NOMO-1 (cell line): ENCODE measurements at regions not wholly inside any gene's neighbourhood (a gene's known extent, or its start where the extent isn't known, plus 50 kb on each side); places are given as distances from the start of the nearest gene placed in this dataset.

Experiments
- DNase-seq, 2 experiments: peaks; one replicate each; lab custom pipeline; 2025; ENCODE audit not compliant: unreplicated experiment in 2 of 2; lab: John Stamatoyannopoulos, UW

DNA sequence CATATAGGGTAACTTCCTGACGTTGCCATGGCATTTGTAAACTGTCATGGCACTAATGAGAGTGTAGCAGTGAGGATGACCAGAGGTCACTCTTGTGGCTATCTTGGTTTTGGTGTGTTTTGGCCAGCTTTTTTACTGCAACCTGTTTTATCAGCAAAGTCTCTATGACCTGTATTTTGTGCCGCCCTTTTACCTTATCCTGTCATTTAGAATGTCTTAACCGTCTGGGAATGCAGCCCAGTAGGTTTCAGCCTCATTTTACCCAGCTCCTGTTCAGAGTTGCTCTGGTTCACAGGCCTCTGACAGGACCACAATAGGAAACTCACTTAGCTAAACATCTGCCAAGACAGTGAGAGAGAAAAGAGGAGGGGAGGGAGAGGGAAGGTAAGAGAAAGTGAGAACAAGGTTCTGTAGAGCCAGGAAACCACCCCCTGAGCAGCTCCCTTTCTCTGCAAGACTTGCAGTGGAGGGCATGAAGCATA is 64.8 kb upstream of the PLEKHG3 start:
- DNase-seq, result no peak

DNA sequence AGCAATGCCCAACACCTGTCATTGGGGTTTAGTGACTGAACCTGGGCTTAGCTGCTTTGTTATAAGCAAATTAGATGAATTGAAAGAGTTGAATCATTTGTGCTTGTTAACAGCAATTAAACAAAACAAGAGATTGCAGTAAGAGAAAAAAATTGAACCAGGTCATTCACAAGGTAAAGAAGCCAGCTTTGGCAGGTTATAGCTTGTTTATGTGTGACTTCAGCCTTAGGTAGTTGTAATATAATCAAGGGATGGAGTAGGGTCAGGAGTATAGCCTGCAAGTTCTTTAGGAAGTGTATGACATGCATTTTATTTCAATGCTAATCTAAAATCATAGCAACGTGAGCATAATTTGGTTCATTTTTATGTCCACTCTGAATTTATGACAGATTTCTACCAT is 63.4 kb upstream of the PLEKHG3 start:
- no peak for DNase-seq

DNA sequence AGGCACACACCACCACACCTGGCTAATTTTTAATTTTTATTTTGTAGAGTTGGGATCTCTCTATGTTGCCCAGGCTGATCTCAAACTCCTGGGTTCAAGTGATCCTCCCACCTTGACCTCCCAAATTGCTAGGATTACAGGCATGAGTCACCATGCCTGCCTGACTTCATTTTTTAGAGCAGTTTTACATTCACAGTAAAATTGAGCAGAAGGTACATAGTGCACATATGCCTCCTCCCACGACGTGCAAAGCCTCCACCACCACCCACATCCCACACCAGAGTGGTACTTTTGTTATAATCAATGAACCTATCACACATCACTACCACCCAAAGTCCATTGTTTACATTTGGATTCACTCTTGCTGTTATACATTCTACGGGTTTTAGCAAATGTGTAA is 62.5 kb upstream of the PLEKHG3 start:
- DNase-seq, result no peak

DNA sequence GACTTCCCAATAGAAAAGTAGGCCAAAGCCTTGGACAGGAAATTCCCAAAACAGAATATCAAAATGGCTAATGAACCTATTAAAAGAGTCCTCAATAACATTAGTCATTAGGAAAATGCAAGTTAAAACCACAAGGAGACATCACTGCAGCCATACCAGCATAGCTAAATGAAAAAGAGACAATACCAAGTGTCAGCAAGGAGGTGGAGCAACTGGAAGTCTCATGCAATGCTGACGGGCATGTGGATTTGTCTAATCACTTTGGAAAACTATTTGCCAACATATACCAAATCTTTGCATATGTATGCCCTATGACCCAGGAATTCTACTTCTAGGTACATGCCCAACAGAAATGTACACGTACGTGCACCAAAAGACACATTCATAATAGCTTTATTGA is 60.5 kb upstream of the PLEKHG3 start:
- DNase-seq, result no peak

DNA sequence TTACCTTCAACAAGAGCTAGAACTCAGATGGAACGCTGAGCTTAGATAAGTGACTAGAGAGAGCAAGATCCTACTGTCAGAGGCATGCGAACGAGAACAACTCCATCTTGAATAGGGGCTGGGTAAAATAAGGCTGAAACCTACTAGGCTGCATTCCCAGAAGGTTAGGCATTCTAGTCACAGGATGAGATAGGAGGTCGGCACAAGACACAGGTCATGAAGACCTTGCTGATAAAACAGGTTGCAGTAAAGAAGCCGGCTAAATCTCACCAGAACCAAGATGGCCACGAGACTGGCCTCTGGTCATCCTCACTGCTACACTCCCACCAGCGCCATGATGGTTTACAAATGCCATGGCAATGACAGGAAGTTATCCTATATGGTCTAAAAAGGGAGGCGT is 59.6 kb upstream of the PLEKHG3 start:
- no peak for DNase-seq

DNA sequence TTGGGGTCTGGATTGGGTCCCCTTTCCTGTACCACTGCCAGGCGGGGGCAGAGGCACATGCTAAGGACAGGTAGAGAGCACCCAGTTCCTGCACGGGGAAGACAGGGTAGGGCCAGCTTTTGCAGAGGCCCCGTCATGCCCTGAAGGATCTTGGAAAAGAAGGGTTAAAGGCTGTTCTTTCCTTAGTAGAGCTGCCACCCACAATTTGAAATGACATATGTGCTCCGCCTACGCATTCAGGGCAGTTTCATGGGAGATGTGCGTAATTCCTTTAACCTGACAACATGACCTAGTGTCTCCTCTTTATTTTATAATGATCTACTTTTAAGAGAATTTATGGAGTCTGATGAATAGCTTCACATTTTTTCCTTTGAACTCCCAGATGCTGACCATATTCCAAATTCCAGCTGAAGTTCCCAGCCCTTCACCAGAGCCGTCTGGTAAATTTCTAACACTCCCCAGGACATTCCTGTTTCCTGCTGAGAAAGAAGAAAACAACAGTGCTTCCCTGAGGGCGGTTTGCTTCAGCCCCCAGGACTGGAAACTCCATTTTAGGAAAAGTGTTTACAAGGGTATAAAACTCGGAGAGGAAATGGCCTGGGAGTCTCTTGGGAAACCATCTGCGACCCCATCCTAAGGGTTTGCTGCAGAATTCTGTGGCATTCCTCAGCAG is 58.9 kb upstream of the PLEKHG3 start:
- no peak for DNase-seq

DNA sequence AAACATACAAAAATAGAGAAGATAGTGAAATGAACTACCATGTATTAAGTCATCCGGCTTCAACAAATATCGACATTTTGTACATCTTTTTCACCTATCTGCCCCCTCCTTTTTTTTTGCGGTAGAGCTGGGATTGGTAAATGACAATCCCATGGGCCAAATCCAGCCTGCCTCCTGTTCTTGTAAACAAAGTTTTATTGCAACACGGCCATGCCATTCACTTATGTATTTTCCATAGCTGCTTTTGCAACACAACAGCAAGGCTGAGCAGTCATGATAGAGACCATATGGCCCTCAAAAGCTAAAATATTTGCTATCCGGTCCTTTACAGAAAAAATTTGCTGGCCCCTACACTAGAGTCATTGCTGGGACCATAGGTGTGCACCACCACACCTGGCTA is 58.1 kb upstream of the PLEKHG3 start:
- DNase-seq, result no peak

DNA sequence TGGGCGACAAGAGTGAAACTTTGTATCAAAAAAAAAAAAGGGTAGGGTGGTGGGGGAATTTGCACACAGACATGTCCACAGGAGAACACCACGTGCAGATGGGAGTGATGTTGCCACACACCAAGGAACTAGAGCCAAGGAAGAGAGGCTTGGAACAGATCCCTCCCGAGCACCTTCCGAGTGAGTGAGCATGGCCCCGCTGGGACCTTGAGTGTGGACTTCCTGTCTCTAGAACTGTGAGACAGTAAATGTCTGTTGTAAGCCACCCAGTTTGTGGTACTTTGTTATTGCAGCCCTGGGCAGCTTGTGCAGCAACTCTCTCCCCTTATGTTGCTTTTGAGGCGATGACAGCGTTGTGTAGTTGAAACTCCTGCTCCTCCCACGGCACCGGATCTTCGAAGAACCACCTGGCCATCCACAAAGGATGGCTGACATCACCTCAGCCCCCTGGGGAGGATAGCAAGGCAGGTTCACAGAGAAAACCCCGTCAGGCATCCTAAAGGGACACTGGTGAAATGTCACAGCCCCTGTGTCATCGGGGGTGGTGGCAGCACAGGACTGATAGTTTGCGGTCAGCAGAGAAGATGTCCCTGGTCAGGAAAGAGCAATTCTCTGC is 54.7 kb upstream of the PLEKHG3 start:
- no peak for DNase-seq

DNA sequence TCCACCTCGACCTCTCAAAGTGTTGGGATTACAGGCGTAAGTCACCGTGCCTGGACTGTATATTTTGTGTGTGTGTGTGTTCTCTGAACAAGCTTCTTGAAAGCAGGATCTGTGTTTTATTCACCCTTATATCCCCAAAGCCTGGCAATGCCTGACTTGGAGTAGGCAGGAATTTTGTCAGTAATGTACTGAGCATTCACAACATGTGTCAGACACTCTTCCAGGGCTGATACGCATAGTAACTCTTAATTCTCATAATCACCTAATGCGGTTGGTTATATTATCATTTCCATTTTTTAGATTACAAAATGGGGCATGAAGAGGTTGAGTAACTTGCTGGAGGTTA is 50.4 kb upstream of the PLEKHG3 start:
- DNase-seq, result no peak

DNA sequence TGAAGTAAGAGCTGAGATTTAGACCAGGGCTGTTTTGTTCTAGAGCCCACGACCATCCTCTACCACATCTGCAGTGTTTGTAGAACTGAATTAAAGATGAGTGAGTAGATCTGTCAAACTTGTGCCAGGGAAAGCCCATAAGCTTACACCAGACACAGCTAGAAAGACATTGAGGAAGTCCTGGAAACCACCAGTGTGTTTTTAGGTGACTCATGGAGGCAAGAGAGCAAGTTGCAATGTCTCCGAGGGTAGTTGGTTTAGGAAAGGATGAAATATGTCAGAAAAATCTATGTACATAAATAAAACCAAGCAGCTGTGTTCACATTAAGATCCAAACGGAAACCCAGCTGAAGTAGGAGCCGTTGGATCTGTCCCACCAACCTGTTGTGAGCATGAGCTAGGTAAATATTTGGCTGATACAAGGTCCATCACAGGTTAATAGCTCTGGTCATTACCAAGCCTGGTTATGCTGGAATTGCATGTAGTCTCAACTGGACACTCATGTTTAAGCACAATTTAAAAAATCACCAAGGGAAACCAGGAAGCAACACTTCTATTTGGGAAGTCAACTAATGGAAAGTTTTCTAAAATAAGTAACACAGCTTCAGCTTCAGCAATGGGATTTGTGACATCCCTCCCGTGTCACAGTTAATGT is 49.9 kb upstream of the PLEKHG3 start:
- DNase-seq, result peak; percentile 72 to 93
